WERI-Rb-1 (cell line): ENCODE measurements at regions not wholly inside any gene's neighbourhood (a gene's known extent, or its start where the extent isn't known, plus 50 kb on each side); places are given as distances from the start of the nearest gene placed in this dataset.

Source experiments
- DNase-seq: peaks from one replicate; pipeline ENCODE4 v3.0.0-alpha.2; 2020
- H3K27ac ChIP-seq: fragments of 250-450 bp; sonication (Bioruptor Pico); 2 replicates; pipeline ENCODE4 v1.5.1; 2020; ENCODE audit warnings: mild to moderate bottlenecking, moderate library complexity
- H3K27me3 ChIP-seq: fragments of 250-450 bp; sonication (Bioruptor Pico); 2 replicates; pipeline ENCODE4 v1.5.1; 2021; ENCODE audit warnings: mild to moderate bottlenecking, low read depth, moderate library complexity; ENCODE audit not compliant: insufficient read depth, severe bottlenecking
- H3K36me3 ChIP-seq: fragments of 250-450 bp; sonication (Bioruptor Pico); 2 replicates; pipeline ENCODE4 v1.5.1; 2020; ENCODE audit warnings: mild to moderate bottlenecking, moderate library complexity
- H3K4me3 ChIP-seq: 2 replicates; pipeline ENCODE4 v1.5.1; 2011; ENCODE audit warnings: low read depth, mild to moderate bottlenecking, control low read depth, low read length
- H3K9me3 ChIP-seq: fragments of 250-450 bp; sonication (Bioruptor Pico); 2 replicates; pipeline ENCODE4 v1.5.1; 2021; ENCODE audit warnings: mild to moderate bottlenecking, moderate library complexity; ENCODE audit not compliant: severe bottlenecking
- TF ChIP-seq, protein P1 (sequence below): IDR thresholded peaks from 2 replicates; pipeline ENCODE4 v1.5.1; 2011; ENCODE audit warnings: low read depth, mild to moderate bottlenecking, control low read depth, inconsistent platforms, low read length

DNA sequence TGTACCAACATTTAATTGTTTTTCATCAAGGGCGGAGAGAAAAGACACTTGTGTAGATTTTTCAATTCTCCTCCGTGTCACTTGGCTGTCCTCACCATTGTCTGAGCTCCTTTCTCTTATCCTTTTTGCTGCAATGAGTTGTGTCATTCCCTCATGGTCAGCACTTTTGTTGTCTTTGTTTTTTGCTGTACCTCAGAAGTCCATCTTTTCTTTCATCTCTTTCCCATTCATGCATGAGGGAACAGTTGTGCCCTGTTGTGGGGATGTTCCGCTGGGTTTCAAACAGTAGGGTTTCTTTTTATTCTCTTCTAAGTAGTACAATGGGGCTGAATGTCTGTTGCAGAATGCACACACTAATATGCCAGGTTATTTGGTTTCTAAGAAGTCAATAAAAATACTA, 222.6 kb downstream of the TM9SF2 start:
- Histone ChIP-seq H3K27ac (no peak overlapping the region), H3K9me3 (no peaks in the 10 kb centered on the region), H3K4me3 (no peak overlapping the region), H3K27me3 (no peaks in the 10 kb centered on the region), H3K36me3 (no peaks in the 10 kb centered on the region)
- TF ChIP-seq, protein P1, sequence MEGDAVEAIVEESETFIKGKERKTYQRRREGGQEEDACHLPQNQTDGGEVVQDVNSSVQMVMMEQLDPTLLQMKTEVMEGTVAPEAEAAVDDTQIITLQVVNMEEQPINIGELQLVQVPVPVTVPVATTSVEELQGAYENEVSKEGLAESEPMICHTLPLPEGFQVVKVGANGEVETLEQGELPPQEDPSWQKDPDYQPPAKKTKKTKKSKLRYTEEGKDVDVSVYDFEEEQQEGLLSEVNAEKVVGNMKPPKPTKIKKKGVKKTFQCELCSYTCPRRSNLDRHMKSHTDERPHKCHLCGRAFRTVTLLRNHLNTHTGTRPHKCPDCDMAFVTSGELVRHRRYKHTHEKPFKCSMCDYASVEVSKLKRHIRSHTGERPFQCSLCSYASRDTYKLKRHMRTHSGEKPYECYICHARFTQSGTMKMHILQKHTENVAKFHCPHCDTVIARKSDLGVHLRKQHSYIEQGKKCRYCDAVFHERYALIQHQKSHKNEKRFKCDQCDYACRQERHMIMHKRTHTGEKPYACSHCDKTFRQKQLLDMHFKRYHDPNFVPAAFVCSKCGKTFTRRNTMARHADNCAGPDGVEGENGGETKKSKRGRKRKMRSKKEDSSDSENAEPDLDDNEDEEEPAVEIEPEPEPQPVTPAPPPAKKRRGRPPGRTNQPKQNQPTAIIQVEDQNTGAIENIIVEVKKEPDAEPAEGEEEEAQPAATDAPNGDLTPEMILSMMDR = no peak
- no peak for DNase-seq

GRCh38 chr13:99722931-99723330, 221.7 kb downstream of the TM9SF2 start:
- no peaks in the 10 kb centered on the region for H3K27me3 ChIP-seq
- TF ChIP-seq, protein P1 = no peak
- H3K27ac ChIP-seq = no peak overlapping the region
- H3K36me3 ChIP-seq = no peaks in the 10 kb centered on the region
- no peak for DNase-seq
- H3K9me3 ChIP-seq = no peaks in the 10 kb centered on the region
- H3K4me3 ChIP-seq = no peak overlapping the region

GRCh38 chr13:99722338-99722818, 221.1 kb downstream of the TM9SF2 start:
- Histone ChIP-seq H3K27me3 (no peaks in the 10 kb centered on the region), H3K27ac (no peak overlapping the region), H3K36me3 (no peaks in the 10 kb centered on the region), H3K4me3 (no peak overlapping the region), H3K9me3 (no peaks in the 10 kb centered on the region)
- no peak for DNase-seq
- TF ChIP-seq, protein P1 = no peak

DNA sequence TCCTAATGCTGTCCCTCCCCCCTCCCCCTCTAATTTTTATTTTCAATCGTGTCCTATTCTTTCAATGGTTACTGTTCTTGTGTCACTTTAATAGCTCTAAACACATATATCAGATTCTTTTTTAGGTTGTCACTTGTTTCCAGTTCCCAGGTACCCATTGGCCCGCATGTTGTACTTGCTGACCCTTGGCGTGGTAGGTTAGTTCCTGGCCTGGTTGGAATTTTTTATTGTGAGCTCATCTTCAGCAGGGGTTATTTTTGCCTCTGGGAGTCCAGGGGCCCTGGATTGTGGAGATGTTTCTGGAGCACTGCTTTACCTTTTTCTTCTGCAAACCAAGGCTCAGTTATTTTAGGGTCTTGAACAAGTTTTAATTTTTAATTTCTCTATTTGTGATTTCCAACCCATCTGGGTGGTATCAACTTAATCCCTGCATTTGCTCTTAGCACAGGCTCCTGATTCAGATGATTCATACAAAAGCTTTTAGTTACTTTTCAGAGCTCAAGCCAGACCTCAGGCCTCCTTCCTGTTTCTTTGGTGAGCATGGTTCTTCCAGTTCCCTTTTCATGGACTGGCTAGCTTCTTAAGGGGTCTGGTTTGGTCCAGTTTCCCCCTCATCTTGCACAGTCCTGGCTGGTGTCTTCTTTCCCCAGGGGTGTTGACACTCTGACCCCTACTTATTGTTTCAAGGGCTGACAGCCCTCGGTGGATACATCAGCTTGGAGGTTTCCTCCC, 220.5 kb downstream of the TM9SF2 start:
- H3K27ac ChIP-seq = no peak overlapping the region
- no peaks in the 10 kb centered on the region for H3K9me3 ChIP-seq
- H3K27me3 ChIP-seq = no peaks in the 10 kb centered on the region
- H3K4me3 ChIP-seq = no peak overlapping the region
- H3K36me3 ChIP-seq = no peaks in the 10 kb centered on the region
- no peak for DNase-seq
- TF ChIP-seq, protein P1 = no peak

- Histone ChIP-seq H3K4me3 (no peak overlapping the region), H3K27me3 (no peaks in the 10 kb centered on the region), H3K9me3 (no peaks in the 10 kb centered on the region), H3K27ac (no peak overlapping the region), H3K36me3 (no peaks in the 10 kb centered on the region)
- TF ChIP-seq, protein P1 = no peak
- no peak for DNase-seq
These were observed 216.8 kb downstream of the TM9SF2 start for GRCh38 chr13:99717959-99718674.
